CD14-positive monocyte (primary cell): ENCODE measurements at regions not wholly inside any gene's neighbourhood (a gene's known extent, or its start where the extent isn't known, plus 50 kb on each side); places are given as distances from the start of the nearest gene placed in this dataset.

Experiments
- DNase-seq, 3 donors: peaks; one replicate each; pipeline ENCODE4 v3.0.0-alpha.2; 2011 to 2022
- H2AFZ ChIP-seq: 2 replicates; pipeline ENCODE4 v1.6.0; 2012; ENCODE audit warnings: mild to moderate bottlenecking, low read depth, low read length, inconsistent platforms; ENCODE audit not compliant: insufficient read depth, poor library complexity, severe bottlenecking
- H3K27ac ChIP-seq, 2 donors: 1 replicate in 1 of 2; 2 replicates in 1 of 2; pipeline ENCODE4 v1.5.1; 2012 to 2013; ENCODE audit warnings: low read length in 2 of 2, control low read depth in 1 of 2, inconsistent platforms in 1 of 2, low read depth in 1 of 2, mild to moderate bottlenecking in 1 of 2
- H3K27me3 ChIP-seq, 2 donors: one replicate each; pipeline versions ENCODE4 v1.6.0 to v1.6.1; 2011 to 2013; ENCODE audit warnings: low read length in 2 of 2; ENCODE audit not compliant: control insufficient read depth in 2 of 2, insufficient read depth in 2 of 2
- H3K36me3 ChIP-seq, 2 donors: replicated peaks in 1 of 2; 1 replicate in 1 of 2; 2 replicates in 1 of 2; pipeline versions ENCODE4 v1.5.1 to v1.6.1; 2012 to 2013; ENCODE audit warnings: low read length in 2 of 2, control low read depth in 1 of 2, inconsistent platforms in 1 of 2, mild to moderate bottlenecking in 1 of 2; ENCODE audit not compliant: insufficient read depth in 2 of 2, control insufficient read depth in 1 of 2
- H3K4me1 ChIP-seq, 2 donors: 1 replicate in 1 of 2; 2 replicates in 1 of 2; pipeline versions ENCODE4 v1.5.1 to v1.6.1; 2012 to 2013; ENCODE audit warnings: low read length in 2 of 2, control low read depth in 1 of 2, inconsistent platforms in 1 of 2, mild to moderate bottlenecking in 1 of 2, moderate library complexity in 1 of 2; ENCODE audit not compliant: insufficient read depth in 2 of 2, control insufficient read depth in 1 of 2
- H3K4me2 ChIP-seq: replicated peaks from 2 replicates; pipeline ENCODE3; 2012; ENCODE audit warnings: low read length, moderate library complexity, mild to moderate bottlenecking; ENCODE audit not compliant: poor library complexity, severe bottlenecking; ENCODE audit errors: extremely low read depth
- H3K4me3 ChIP-seq, 3 experiments: fragments of 200-600 bp in 1 of 3; sonication (generic) in 1 of 3; replicated peaks in 1 of 3; 1 replicate in 2 of 3; 2 replicates in 1 of 3; pipeline ENCODE4 v1.5.1; 2011 to 2013; ENCODE audit warnings: low read length in 3 of 3, mild to moderate bottlenecking in 3 of 3, control low read depth in 2 of 3, low read depth in 2 of 3, inconsistent platforms in 1 of 3, moderate library complexity in 1 of 3
- H3K79me2 ChIP-seq: 2 replicates; pipeline ENCODE4 v1.6.0; 2012; ENCODE audit warnings: mild to moderate bottlenecking, control low read depth, inconsistent platforms, low read length, moderate library complexity; ENCODE audit not compliant: insufficient read depth
- H3K9ac ChIP-seq: 2 replicates; pipeline ENCODE4 v1.6.0; 2017; ENCODE audit warnings: low read length, mild to moderate bottlenecking; ENCODE audit not compliant: insufficient read depth, poor library complexity, severe bottlenecking
- H3K9me3 ChIP-seq, 2 donors: replicated peaks in 1 of 2; 1 replicate in 1 of 2; 2 replicates in 1 of 2; pipeline versions ENCODE4 v1.5.1 to v1.6.1; 2012 to 2013; ENCODE audit warnings: low read length in 2 of 2, control low read depth in 1 of 2; ENCODE audit not compliant: control insufficient read depth in 1 of 2, insufficient read depth in 1 of 2
- H4K20me1 ChIP-seq: 2 replicates; pipeline ENCODE4 v1.6.0; 2012; ENCODE audit warnings: mild to moderate bottlenecking, low read length, control low read depth, moderate library complexity; ENCODE audit not compliant: insufficient read depth
- H3K27ac Mint-ChIP-seq, 7 donors: one replicate each; pipeline ENCODE4 v1.8.0; 2020; ENCODE audit warnings: mild to moderate bottlenecking in 7 of 7, mixed read lengths in 7 of 7, moderate library complexity in 6 of 7, inconsistent platforms in 2 of 7
- H3K27me3 Mint-ChIP-seq, 3 donors: one replicate each; pipeline ENCODE4 v1.8.0; 2021 to 2022; ENCODE audit warnings: low read depth in 3 of 3, mild to moderate bottlenecking in 3 of 3, mixed read lengths in 3 of 3, moderate library complexity in 3 of 3, inconsistent platforms in 1 of 3
- H3K36me3 Mint-ChIP-seq, 2 donors: one replicate each; pipeline ENCODE4 v1.8.0; 2020; ENCODE audit warnings: mixed read lengths in 2 of 2, inconsistent platforms in 1 of 2, mild to moderate bottlenecking in 1 of 2
- H3K4me1 Mint-ChIP-seq: one replicate; pipeline ENCODE4 v1.8.0; 2020; ENCODE audit warnings: mild to moderate bottlenecking, mixed read lengths
- H3K4me3 Mint-ChIP-seq, 2 donors: one replicate each; pipeline ENCODE4 v1.8.0; 2020; ENCODE audit warnings: mild to moderate bottlenecking in 2 of 2, mixed read lengths in 2 of 2, moderate library complexity in 1 of 2
- H3K9me3 Mint-ChIP-seq, 7 donors: one replicate each; pipeline ENCODE4 v1.8.0; 2020 to 2022; ENCODE audit warnings: mixed read lengths in 7 of 7, mild to moderate bottlenecking in 6 of 7, moderate library complexity in 6 of 7, inconsistent platforms in 2 of 7
- CTCF ChIP-seq: fragments of 200-600 bp; IDR thresholded peaks from one replicate; pipeline ENCODE4 v1.8.0; 2022; ENCODE audit warnings: antibody characterized with exemption, mild to moderate bottlenecking
- WGBS: methylation state at CpG from one replicate; pipeline ENCODE4 v1.1.5; 2013; ENCODE audit warnings: missing lambda C conversion rate; ENCODE audit not compliant: insufficient coverage; 5-methylcytosine and 5-hydroxymethylcytosine counted together
- intact Hi-C, 2 donors: fragments of 100-400 bp; cut with micrococcal nuclease; formaldehyde crosslinking; loops; one replicate each; pipeline versions ENCODE4 v1.15.0 to v1.15.1; 2023

GRCh38 chr9:109872901-109873300 is 92.9 kb downstream of the PALM2AKAP2 start:
- Histone ChIP-seq H4K20me1 (no peaks in the 10 kb centered on the region), H3K4me3 (no peak overlapping the region), H3K9me3 (no peaks in the 10 kb centered on the region), H3K27ac (no peak overlapping the region), H3K4me2 (no peak overlapping the region), H3K36me3 (no peaks in the 10 kb centered on the region), H2AFZ (no peak overlapping the region), H3K27me3 (peaks cover 7 to 18% of the 10 kb centered on the region in 2 donors), H3K9ac (no peak overlapping the region), H3K79me2 (no peaks in the 10 kb centered on the region), H3K4me1 (peaks cover 0 to 5% of the 10 kb centered on the region in 2 donors)
- 0% methylated on average over 1 of the region's 4 CpGs for WGBS
- no peak for DNase-seq
- Mint-ChIP-seq H3K4me3 (no peak overlapping the region), H3K4me1 (peaks cover 10% of the 10 kb centered on the region), H3K9me3 (no peaks in the 10 kb centered on the region), H3K27ac (no peak overlapping the region), H3K27me3 (peaks cover 22 to 28% (median 22%) of the 10 kb centered on the region in 3 donors), H3K36me3 (no peaks in the 10 kb centered on the region)
- no peak for TF ChIP-seq CTCF
- intact Hi-C loops: no loop called here

DNA sequence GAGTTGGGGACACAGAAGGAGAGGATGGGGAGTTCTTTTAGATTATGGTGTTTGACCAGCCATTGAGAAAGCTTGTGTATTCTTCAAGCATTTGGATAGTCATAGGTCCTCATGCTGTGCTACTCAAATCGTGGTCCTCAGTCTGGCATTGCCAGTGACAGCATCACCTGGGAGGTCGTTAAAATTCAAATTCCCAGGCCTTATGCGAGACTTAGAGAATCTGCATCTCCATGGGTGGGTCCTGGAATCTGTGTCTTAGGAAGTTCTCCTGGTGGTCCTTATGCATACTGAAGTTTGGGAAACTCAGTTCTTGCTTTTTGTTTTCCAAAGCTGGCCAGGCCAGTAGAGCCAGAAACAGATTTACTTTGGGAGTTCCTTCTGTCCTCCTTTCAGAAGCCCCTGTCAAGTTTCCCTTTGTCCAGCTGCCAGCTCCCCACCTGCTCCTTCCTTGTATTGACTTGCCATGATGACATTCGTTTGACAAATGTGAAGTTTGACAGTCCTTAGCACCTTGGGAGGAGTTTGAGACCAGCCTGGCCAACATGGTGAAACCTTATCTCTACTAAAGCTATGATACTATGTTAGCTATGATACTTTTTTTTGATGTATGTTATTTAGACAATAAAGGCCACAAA is 95.6 kb downstream of the PALM2AKAP2 start:
- no peaks in the 10 kb centered on the region for H3K36me3 Mint-ChIP-seq
- no peak overlapping the region for H3K9ac ChIP-seq
- peaks cover 11 to 13% (median 11%) of the 10 kb centered on the region in 3 donors for H3K27me3 Mint-ChIP-seq
- H4K20me1 ChIP-seq: no peaks in the 10 kb centered on the region
- no peak for TF ChIP-seq CTCF
- H3K4me3 Mint-ChIP-seq: no peak overlapping the region
- H3K4me1 ChIP-seq: peaks cover 0 to 5% of the 10 kb centered on the region in 2 donors
- H3K4me3 ChIP-seq: no peak overlapping the region
- H3K9me3 Mint-ChIP-seq: no peaks in the 10 kb centered on the region
- H3K27ac ChIP-seq: no peak overlapping the region
- H3K4me1 Mint-ChIP-seq: peaks cover 14% of the 10 kb centered on the region
- no peak overlapping the region for H2AFZ ChIP-seq
- intact Hi-C loops: no loop called here
- H3K4me2 ChIP-seq: no peak overlapping the region
- no peaks in the 10 kb centered on the region for H3K9me3 ChIP-seq
- WGBS: 100% methylated on average over 2 of the region's 4 CpGs
- H3K36me3 ChIP-seq: no peaks in the 10 kb centered on the region
- H3K79me2 ChIP-seq: no peaks in the 10 kb centered on the region
- peaks cover 0 to 10% of the 10 kb centered on the region in 2 donors for H3K27me3 ChIP-seq
- no peak overlapping the region for H3K27ac Mint-ChIP-seq
- DNase-seq: no peak
